Caco-2 (cell line): ENCODE measurements at regions not wholly inside any gene's neighbourhood (a gene's known extent, or its start where the extent isn't known, plus 50 kb on each side); places are given as distances from the start of the nearest gene placed in this dataset.

Experiments
- BruUV-seq: library from RNA; stranded (reverse); fragments of 400-500 nt; replicated peaks from 2 replicates; lab custom pipeline; 2021; lab: Mats Ljungman, UMichigan
- CTCF ChIA-PET: fragments of 300-600 bp; sonication (Branson Sonifier 250); formaldehyde crosslinking; loops from one replicate; lab custom pipeline; 2022; ENCODE audit warnings: antibody characterized with exemption; lab: Charles Lee
- POLR2A ChIA-PET: fragments of 300-600 bp; sonication (Branson Sonifier 250); formaldehyde crosslinking; loops from one replicate; lab custom pipeline; 2022; ENCODE audit warnings: antibody characterized with exemption; lab: Charles Lee
- DNase-seq, 2 experiments: peaks; one replicate each; pipeline versions ENCODE4 v3.0.0 to v3.0.0-alpha.2; 2020 to 2022
- H3K27me3 ChIP-seq: replicated peaks from 2 replicates; pipeline ENCODE4 v1.6.0; 2011; ENCODE audit warnings: low read length; ENCODE audit not compliant: control insufficient read depth, insufficient read depth
- H3K36me3 ChIP-seq: 2 replicates; pipeline ENCODE4 v1.5.1; 2011; ENCODE audit warnings: low read length; ENCODE audit not compliant: control insufficient read depth, insufficient read depth
- H3K4me1 ChIP-seq: fragments of 250-450 bp; sonication (Bioruptor Pico); 2 replicates; pipeline ENCODE4 v1.5.1; 2020; ENCODE audit warnings: mild to moderate bottlenecking
- H3K4me3 ChIP-seq: 2 replicates; pipeline ENCODE4 v1.5.1; 2011; ENCODE audit warnings: low read depth, mild to moderate bottlenecking, control low read depth, low read length
- H3K9me3 ChIP-seq: fragments of 250-450 bp; sonication (Bioruptor Pico); 2 replicates; pipeline ENCODE4 v1.5.1; 2020; ENCODE audit warnings: mild to moderate bottlenecking, moderate library complexity
- H3K27ac Mint-ChIP-seq: one replicate; pipeline ENCODE4 v1.8.0; 2022; ENCODE audit warnings: mixed read lengths; ENCODE audit not compliant: unreplicated experiment
- H3K27me3 Mint-ChIP-seq: one replicate; pipeline ENCODE4 v1.8.0; 2022; ENCODE audit warnings: mixed read lengths; ENCODE audit not compliant: insufficient read depth, unreplicated experiment
- H3K36me3 Mint-ChIP-seq: one replicate; pipeline ENCODE4 v1.8.0; 2022; ENCODE audit warnings: mild to moderate bottlenecking, mixed read lengths; ENCODE audit not compliant: insufficient read depth, unreplicated experiment
- H3K4me1 Mint-ChIP-seq: one replicate; pipeline ENCODE4 v1.8.0; 2022; ENCODE audit warnings: low read depth, mixed read lengths; ENCODE audit not compliant: unreplicated experiment
- H3K4me3 Mint-ChIP-seq: one replicate; pipeline ENCODE4 v1.8.0; 2022; ENCODE audit warnings: mild to moderate bottlenecking, moderate library complexity, mixed read lengths; ENCODE audit not compliant: unreplicated experiment
- H3K9me3 Mint-ChIP-seq: one replicate; pipeline ENCODE4 v1.8.0; 2022; ENCODE audit warnings: mixed read lengths; ENCODE audit not compliant: unreplicated experiment
- intact Hi-C: fragments of 100-400 bp; cut with micrococcal nuclease; formaldehyde crosslinking; loops from one replicate; pipeline ENCODE4 v1.10.0; 2022; ENCODE audit not compliant: unreplicated experiment
- TF ChIP-seq, protein P1 (sequence below), 2 experiments: fragments of 200-600 bp in 1 of 2; IDR thresholded peaks; 1 replicate in 1 of 2; 2 replicates in 1 of 2; pipeline versions ENCODE4 v1.5.1 to v1.8.0; 2011 to 2022; ENCODE audit warnings: antibody characterized with exemption in 1 of 2, control low read depth in 1 of 2, inconsistent platforms in 1 of 2, low read depth in 1 of 2, low read length in 1 of 2, mild to moderate bottlenecking in 1 of 2, moderate library complexity in 1 of 2; ENCODE audit not compliant: insufficient read depth in 1 of 2, severe bottlenecking in 1 of 2, unreplicated experiment in 1 of 2

GRCh38 chr14:48251290-48251689 is 575.9 kb upstream of the MDGA2 start:
- H3K36me3 ChIP-seq, result no peaks in the 10 kb centered on the region
- Mint-ChIP-seq H3K36me3 (no peaks in the 10 kb centered on the region), H3K9me3 (no peaks in the 10 kb centered on the region), H3K27ac (no peak overlapping the region), H3K4me1 (no peaks in the 10 kb centered on the region), H3K4me3 (no peak overlapping the region), H3K27me3 (no peaks in the 10 kb centered on the region)
- DNase-seq, result no peak
- ChIA-PET POLR2A (no interaction called here), CTCF (no interaction called here)
- no peaks in the 10 kb centered on the region for H3K27me3 ChIP-seq
- no peak overlapping the region for H3K4me3 ChIP-seq
- BruUV-seq, result no TSS peak
- H3K9me3 ChIP-seq, result no peaks in the 10 kb centered on the region
- intact Hi-C loops, result no loop called here
- TF ChIP-seq, protein P1, sequence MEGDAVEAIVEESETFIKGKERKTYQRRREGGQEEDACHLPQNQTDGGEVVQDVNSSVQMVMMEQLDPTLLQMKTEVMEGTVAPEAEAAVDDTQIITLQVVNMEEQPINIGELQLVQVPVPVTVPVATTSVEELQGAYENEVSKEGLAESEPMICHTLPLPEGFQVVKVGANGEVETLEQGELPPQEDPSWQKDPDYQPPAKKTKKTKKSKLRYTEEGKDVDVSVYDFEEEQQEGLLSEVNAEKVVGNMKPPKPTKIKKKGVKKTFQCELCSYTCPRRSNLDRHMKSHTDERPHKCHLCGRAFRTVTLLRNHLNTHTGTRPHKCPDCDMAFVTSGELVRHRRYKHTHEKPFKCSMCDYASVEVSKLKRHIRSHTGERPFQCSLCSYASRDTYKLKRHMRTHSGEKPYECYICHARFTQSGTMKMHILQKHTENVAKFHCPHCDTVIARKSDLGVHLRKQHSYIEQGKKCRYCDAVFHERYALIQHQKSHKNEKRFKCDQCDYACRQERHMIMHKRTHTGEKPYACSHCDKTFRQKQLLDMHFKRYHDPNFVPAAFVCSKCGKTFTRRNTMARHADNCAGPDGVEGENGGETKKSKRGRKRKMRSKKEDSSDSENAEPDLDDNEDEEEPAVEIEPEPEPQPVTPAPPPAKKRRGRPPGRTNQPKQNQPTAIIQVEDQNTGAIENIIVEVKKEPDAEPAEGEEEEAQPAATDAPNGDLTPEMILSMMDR (IDR thresholded peaks at IDR 0.05; ENCODE audit: insufficient read depth in 1 of 2, low read depth in 1 of 2, low read length in 1 of 2, severe bottlenecking in 1 of 2, unreplicated experiment in 1 of 2), result no peak
- H3K4me1 ChIP-seq, result no peaks in the 10 kb centered on the region

GRCh38 chr14:48250575-48250974 is 575.2 kb upstream of the MDGA2 start:
- Mint-ChIP-seq H3K9me3 (no peaks in the 10 kb centered on the region), H3K27me3 (no peaks in the 10 kb centered on the region), H3K27ac (no peak overlapping the region), H3K4me3 (no peak overlapping the region), H3K4me1 (no peaks in the 10 kb centered on the region), H3K36me3 (no peaks in the 10 kb centered on the region)
- Histone ChIP-seq H3K4me3 (no peak overlapping the region), H3K27me3 (no peaks in the 10 kb centered on the region), H3K9me3 (no peaks in the 10 kb centered on the region), H3K4me1 (no peaks in the 10 kb centered on the region), H3K36me3 (no peaks in the 10 kb centered on the region)
- BruUV-seq, result no TSS peak
- ChIA-PET CTCF (no interaction called here), POLR2A (no interaction called here)
- intact Hi-C loops, result no loop called here
- DNase-seq, result no peak
- TF ChIP-seq, protein P1 (IDR thresholded peaks at IDR 0.05; ENCODE audit: insufficient read depth in 1 of 2, low read depth in 1 of 2, low read length in 1 of 2, severe bottlenecking in 1 of 2, unreplicated experiment in 1 of 2), result no peak

GRCh38 chr14:48247977-48248376 is 572.6 kb upstream of the MDGA2 start:
- Mint-ChIP-seq H3K9me3 (no peaks in the 10 kb centered on the region), H3K4me3 (no peak overlapping the region), H3K27me3 (no peaks in the 10 kb centered on the region), H3K27ac (no peak overlapping the region), H3K4me1 (no peaks in the 10 kb centered on the region), H3K36me3 (no peaks in the 10 kb centered on the region)
- ChIA-PET CTCF (no interaction called here), POLR2A (no interaction called here)
- intact Hi-C loops, result no loop called here
- Histone ChIP-seq H3K9me3 (no peaks in the 10 kb centered on the region), H3K4me1 (no peaks in the 10 kb centered on the region), H3K36me3 (no peaks in the 10 kb centered on the region), H3K27me3 (no peaks in the 10 kb centered on the region), H3K4me3 (no peak overlapping the region)
- no peak for DNase-seq
- TF ChIP-seq, protein P1 (IDR thresholded peaks at IDR 0.05; ENCODE audit: insufficient read depth in 1 of 2, low read depth in 1 of 2, low read length in 1 of 2, severe bottlenecking in 1 of 2, unreplicated experiment in 1 of 2), result no peak
- no TSS peak for BruUV-seq
